Trophoblast cell (in vitro differentiated cells and primary cell): ENCODE measurements at regions not wholly inside any gene's neighbourhood (a gene's known extent, or its start where the extent isn't known, plus 50 kb on each side); places are given as distances from the start of the nearest gene placed in this dataset.

Experiments used
- DNase-seq, 2 donors: peaks; one replicate each; pipeline ENCODE4 v3.0.0-alpha.2; 2016
- H2AFZ ChIP-seq: 2 replicates; pipeline ENCODE4 v1.6.1; 2013; ENCODE audit warnings: low read length, moderate library complexity, mild to moderate bottlenecking; ENCODE audit not compliant: insufficient read depth, poor library complexity
- H2AK5ac ChIP-seq: 2 replicates; pipeline ENCODE4 v1.6.1; 2013; ENCODE audit warnings: mild to moderate bottlenecking, low read length
- H2BK120ac ChIP-seq: 2 replicates; pipeline ENCODE4 v1.6.1; 2013; ENCODE audit warnings: low read length, mild to moderate bottlenecking, moderate library complexity; ENCODE audit not compliant: insufficient read depth, poor library complexity
- H2BK12ac ChIP-seq: 2 replicates; pipeline ENCODE4 v1.6.1; 2013; ENCODE audit warnings: mild to moderate bottlenecking, low read length, moderate library complexity
- H2BK5ac ChIP-seq: 2 replicates; pipeline ENCODE4 v1.6.1; 2013; ENCODE audit warnings: low read length, low read depth, moderate library complexity, mild to moderate bottlenecking; ENCODE audit not compliant: poor library complexity
- H3K14ac ChIP-seq: 2 replicates; pipeline ENCODE4 v1.6.1; 2013; ENCODE audit warnings: mild to moderate bottlenecking, low read length
- H3K18ac ChIP-seq: 2 replicates; pipeline ENCODE4 v1.6.1; 2013; ENCODE audit warnings: mild to moderate bottlenecking, low read length
- H3K23ac ChIP-seq: 2 replicates; pipeline ENCODE4 v1.6.1; 2013; ENCODE audit warnings: low read length
- H3K27ac ChIP-seq: 2 replicates; pipeline ENCODE4 v1.5.1; 2013; ENCODE audit warnings: low read depth, mild to moderate bottlenecking, inconsistent platforms, low read length, moderate library complexity
- H3K27me3 ChIP-seq: 2 replicates; pipeline ENCODE4 v1.6.1; 2013; ENCODE audit warnings: inconsistent platforms, mild to moderate bottlenecking, low read length, moderate library complexity; ENCODE audit not compliant: insufficient read depth
- H3K36me3 ChIP-seq, 2 experiments: 1 replicate in 1 of 2; 2 replicates in 1 of 2; pipeline ENCODE4 v1.6.1; 2013; ENCODE audit warnings: low read length in 2 of 2, mild to moderate bottlenecking in 2 of 2, moderate library complexity in 1 of 2; ENCODE audit not compliant: insufficient read depth in 2 of 2, control insufficient read depth in 1 of 2
- H3K4ac ChIP-seq: 2 replicates; pipeline ENCODE4 v1.6.1; 2013; ENCODE audit warnings: low read depth, mild to moderate bottlenecking, low read length, moderate library complexity
- H3K4me1 ChIP-seq, 2 experiments: 1 replicate in 1 of 2; 2 replicates in 1 of 2; pipeline ENCODE4 v1.6.1; 2013; ENCODE audit warnings: low read length in 2 of 2, mild to moderate bottlenecking in 2 of 2, moderate library complexity in 1 of 2; ENCODE audit not compliant: insufficient read depth in 2 of 2, control insufficient read depth in 1 of 2
- H3K4me2 ChIP-seq: 2 replicates; pipeline ENCODE4 v1.6.1; 2013; ENCODE audit warnings: inconsistent platforms, mild to moderate bottlenecking, low read length, moderate library complexity
- H3K4me3 ChIP-seq: 2 replicates; pipeline ENCODE4 v1.5.1; 2013; ENCODE audit warnings: mild to moderate bottlenecking, low read depth, low read length, inconsistent platforms
- H3K79me1 ChIP-seq: one replicate; pipeline ENCODE4 v1.6.1; 2013; ENCODE audit warnings: low read length
- H3K79me2 ChIP-seq: 2 replicates; pipeline ENCODE4 v1.6.1; 2013; ENCODE audit warnings: low read length, mild to moderate bottlenecking; ENCODE audit not compliant: control insufficient read depth, insufficient read depth, poor library complexity
- H3K9ac ChIP-seq: 2 replicates; pipeline ENCODE4 v1.6.1; 2013; ENCODE audit warnings: mild to moderate bottlenecking, low read length
- H3K9me3 ChIP-seq: 2 replicates; pipeline ENCODE4 v1.6.1; 2013; ENCODE audit warnings: low read depth, mild to moderate bottlenecking, control low read depth, inconsistent platforms, low read length; ENCODE audit not compliant: insufficient read depth
- H4K12ac ChIP-seq: 2 replicates; pipeline ENCODE4 v1.6.1; 2013; ENCODE audit warnings: low read depth, mild to moderate bottlenecking, low read length, moderate library complexity
- H4K8ac ChIP-seq: 2 replicates; pipeline ENCODE4 v1.6.1; 2013; ENCODE audit warnings: low read depth, mild to moderate bottlenecking, low read length, moderate library complexity
- H4K91ac ChIP-seq: one replicate; pipeline ENCODE4 v1.6.1; 2013; ENCODE audit warnings: low read depth, mild to moderate bottlenecking, low read length, moderate library complexity
- WGBS: extraction: QIAGEN DNeasy Blood & Tissue Kit; methylation state at CpG from one replicate; pipeline ENCODE4 v1.1.7; 2013; ENCODE audit warnings: missing lambda C conversion rate; ENCODE audit not compliant: insufficient read length, insufficient coverage; ENCODE audit errors: extremely low coverage; 5-methylcytosine and 5-hydroxymethylcytosine counted together

DNA sequence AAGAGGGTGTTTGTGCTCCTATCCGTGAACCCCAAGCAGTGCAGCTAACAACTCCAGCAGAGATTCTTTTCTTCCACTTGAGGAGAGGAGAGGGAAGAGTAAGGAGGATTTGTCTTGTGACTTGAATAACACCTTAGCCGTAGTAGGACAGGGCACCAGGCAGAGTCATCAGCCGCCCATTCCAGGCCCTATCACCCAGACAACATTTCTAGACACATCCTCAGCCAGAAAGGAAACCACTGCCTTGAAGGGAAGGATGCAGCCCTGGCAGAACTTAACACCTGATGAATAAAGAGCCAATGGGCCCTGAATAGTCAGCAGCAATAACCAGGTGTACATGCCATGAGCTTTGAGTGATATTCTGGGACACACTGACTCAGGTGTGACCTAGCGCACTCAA lies 1013.0 kb upstream of the COX7C start:
- H3K23ac ChIP-seq = no peak overlapping the region
- no peaks in the 10 kb centered on the region for H3K79me1 ChIP-seq
- H3K27me3 ChIP-seq = no peaks in the 10 kb centered on the region

DNA sequence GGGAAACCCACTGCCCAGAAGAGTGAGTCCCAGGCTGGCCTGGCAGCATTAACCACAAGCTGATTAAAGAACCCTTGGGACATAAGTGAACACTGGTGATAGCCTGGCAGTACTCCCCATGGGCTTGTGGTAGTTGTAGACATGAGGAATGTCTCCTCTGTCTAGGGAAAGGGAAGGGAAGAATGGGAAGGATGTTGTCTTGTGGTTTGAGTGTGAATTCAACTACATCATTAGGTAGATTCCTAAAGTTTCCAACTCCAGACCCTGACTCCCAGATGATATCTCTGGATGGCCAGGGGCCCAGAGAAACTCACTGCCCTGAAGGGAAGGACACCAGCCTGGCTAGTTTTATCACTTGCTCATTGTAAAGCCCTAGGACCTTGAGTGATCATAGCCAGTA lies 1012.4 kb upstream of the COX7C start:
- no peak overlapping the region for H3K14ac ChIP-seq

More for the DNA sequence above, 1013.0 kb upstream of the COX7C start:
- no peak overlapping the region for H3K9ac ChIP-seq
- H3K4ac ChIP-seq = no peak overlapping the region
- WGBS = no CpG with 5 or more reads among the region's 4 CpGs
- H3K36me3 ChIP-seq = no peaks in the 10 kb centered on the region
- no peak overlapping the region for H3K18ac ChIP-seq
- no peak for DNase-seq
- H3K27ac ChIP-seq = no peak overlapping the region
- no peak overlapping the region for H2BK5ac ChIP-seq
- H2AK5ac ChIP-seq = no peak overlapping the region
- no peak overlapping the region for H3K4me3 ChIP-seq
- H3K4me2 ChIP-seq = no peak overlapping the region
- H3K79me2 ChIP-seq = no peaks in the 10 kb centered on the region
- no peak overlapping the region for H2AFZ ChIP-seq
- H2BK12ac ChIP-seq = no peak overlapping the region
- H3K9me3 ChIP-seq = no peaks in the 10 kb centered on the region
- H2BK120ac ChIP-seq = no peak overlapping the region
- no peak overlapping the region for H4K91ac ChIP-seq
- peaks cover 0 to 5% of the 10 kb centered on the region in 2 experiments for H3K4me1 ChIP-seq
- no peak overlapping the region for H3K14ac ChIP-seq
- H4K12ac ChIP-seq = no peak overlapping the region
- H4K8ac ChIP-seq = no peak overlapping the region

DNA sequence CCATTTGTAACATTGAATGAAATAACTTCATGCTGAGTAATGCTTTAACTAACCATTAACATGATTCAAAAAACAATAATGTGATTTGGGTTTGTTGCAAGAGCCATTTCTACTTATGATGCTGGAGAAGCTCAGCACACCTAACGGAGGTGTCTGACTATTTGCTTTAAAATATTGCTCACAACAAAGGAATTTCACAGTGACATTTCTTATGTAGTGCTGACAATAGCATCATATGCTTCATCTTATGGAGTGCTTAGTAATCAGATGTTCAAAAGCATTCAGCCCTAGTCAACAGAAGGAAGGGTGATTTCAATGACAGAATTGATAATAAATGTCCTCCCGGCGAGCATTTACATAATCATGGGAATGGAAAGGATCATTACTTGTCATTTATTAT lies 1003.3 kb upstream of the COX7C start:
- H3K23ac ChIP-seq = no peak overlapping the region
- no peaks in the 10 kb centered on the region for H3K79me1 ChIP-seq
- H3K27me3 ChIP-seq = no peaks in the 10 kb centered on the region
- H3K4me1 ChIP-seq = no peaks in the 10 kb centered on the region
- no peak overlapping the region for H3K14ac ChIP-seq
- H2BK5ac ChIP-seq = no peak overlapping the region
- H3K4ac ChIP-seq = no peak overlapping the region
- H3K9me3 ChIP-seq = no peaks in the 10 kb centered on the region
- no peak overlapping the region for H3K18ac ChIP-seq
- H2AK5ac ChIP-seq = no peak overlapping the region
- H3K9ac ChIP-seq = no peak overlapping the region
- H3K4me3 ChIP-seq = no peak overlapping the region
- peak in 1 of 2 donors; percentile 4 for DNase-seq
- no peak overlapping the region for H4K12ac ChIP-seq
- H3K36me3 ChIP-seq = no peaks in the 10 kb centered on the region
- no peaks in the 10 kb centered on the region for H3K79me2 ChIP-seq
- WGBS = no CpG with 5 or more reads among the region's 3 CpGs
- H3K4me2 ChIP-seq = no peak overlapping the region
- no peak overlapping the region for H2AFZ ChIP-seq
- H2BK120ac ChIP-seq = no peak overlapping the region
- no peak overlapping the region for H4K91ac ChIP-seq
- no peak overlapping the region for H2BK12ac ChIP-seq
- no peak overlapping the region for H3K27ac ChIP-seq
- H4K8ac ChIP-seq = no peak overlapping the region

More for the DNA sequence above, 1012.4 kb upstream of the COX7C start:
- Histone ChIP-seq H3K27me3 (no peaks in the 10 kb centered on the region), H4K91ac (no peak overlapping the region), H4K12ac (no peak overlapping the region), H3K4ac (no peak overlapping the region), H2BK12ac (no peak overlapping the region), H3K9me3 (no peaks in the 10 kb centered on the region), H3K79me1 (no peaks in the 10 kb centered on the region), H3K23ac (no peak overlapping the region), H3K79me2 (no peaks in the 10 kb centered on the region), H3K36me3 (no peaks in the 10 kb centered on the region), H3K18ac (no peak overlapping the region), H2BK120ac (no peak overlapping the region), H3K4me3 (no peak overlapping the region), H3K9ac (no peak overlapping the region), H4K8ac (no peak overlapping the region), H3K4me1 (peaks cover 0 to 5% of the 10 kb centered on the region in 2 experiments), H2AFZ (no peak overlapping the region), H2BK5ac (no peak overlapping the region), H3K27ac (no peak overlapping the region), H3K4me2 (no peak overlapping the region), H2AK5ac (no peak overlapping the region)
- no peak for DNase-seq

DNA sequence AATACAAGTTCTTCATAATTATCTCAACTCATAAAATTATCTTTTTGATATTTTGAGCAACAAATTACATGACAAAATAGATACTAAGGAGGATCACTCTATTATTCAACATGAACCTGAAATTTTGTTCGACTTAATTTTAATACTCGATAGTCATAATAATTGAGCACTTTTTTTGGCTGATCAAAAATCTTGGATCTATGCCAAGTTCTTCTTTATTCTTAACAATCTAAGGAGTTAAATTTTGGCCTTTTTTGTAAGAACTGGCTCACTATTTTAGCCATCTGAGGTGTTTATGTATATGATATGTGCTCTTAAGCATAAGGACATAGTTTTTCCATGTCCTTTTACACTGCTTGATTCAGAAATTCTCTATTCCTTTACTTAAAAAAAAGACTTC lies 996.1 kb upstream of the COX7C start:
- Histone ChIP-seq H2BK12ac (no peak overlapping the region), H3K23ac (no peak overlapping the region), H3K9ac (no peak overlapping the region), H2AK5ac (no peak overlapping the region), H3K79me2 (no peaks in the 10 kb centered on the region), H4K12ac (no peak overlapping the region), H3K14ac (no peak overlapping the region), H3K18ac (no peak overlapping the region), H4K91ac (no peak overlapping the region), H4K8ac (no peak overlapping the region), H3K4me1 (no peaks in the 10 kb centered on the region), H3K79me1 (no peaks in the 10 kb centered on the region), H3K36me3 (no peaks in the 10 kb centered on the region), H2AFZ (no peak overlapping the region), H3K27me3 (no peaks in the 10 kb centered on the region), H3K4me3 (no peak overlapping the region), H3K9me3 (no peaks in the 10 kb centered on the region), H3K4me2 (no peak overlapping the region), H3K4ac (no peak overlapping the region), H3K27ac (no peak overlapping the region), H2BK120ac (no peak overlapping the region), H2BK5ac (no peak overlapping the region)
- no peak for DNase-seq
- WGBS = no CpG with 5 or more reads among the region's 2 CpGs

DNA sequence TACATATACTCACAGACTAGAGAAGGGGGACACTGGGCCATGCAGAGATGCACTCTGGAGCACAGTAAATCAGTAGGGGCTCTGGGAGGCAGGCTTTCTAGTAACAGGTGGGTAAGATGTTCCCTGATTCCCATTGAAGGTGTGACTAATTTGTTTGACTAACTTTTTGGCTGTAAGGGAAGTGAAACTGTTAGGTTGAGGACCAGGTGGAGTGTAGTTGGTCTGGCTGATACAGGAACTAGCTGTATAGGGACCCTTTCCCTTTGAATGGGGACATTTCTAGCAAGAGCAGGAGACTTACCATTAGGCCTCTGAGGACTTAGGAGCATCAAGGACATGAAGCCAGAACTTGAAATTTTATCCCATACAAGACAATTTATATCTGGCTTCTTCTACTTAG lies 989.6 kb upstream of the COX7C start:
- Histone ChIP-seq H3K9me3 (no peaks in the 10 kb centered on the region), H4K8ac (no peak overlapping the region), H3K4ac (no peak overlapping the region), H2BK12ac (no peak overlapping the region), H3K79me2 (no peaks in the 10 kb centered on the region), H3K36me3 (no peaks in the 10 kb centered on the region), H3K27ac (no peak overlapping the region), H2AK5ac (no peak overlapping the region), H2BK120ac (no peak overlapping the region), H3K23ac (no peak overlapping the region), H3K4me1 (no peaks in the 10 kb centered on the region), H3K4me3 (no peak overlapping the region), H4K12ac (no peak overlapping the region), H3K27me3 (no peaks in the 10 kb centered on the region), H3K4me2 (no peak overlapping the region), H3K14ac (no peak overlapping the region), H3K18ac (no peak overlapping the region), H2BK5ac (no peak overlapping the region), H2AFZ (no peak overlapping the region), H3K79me1 (no peaks in the 10 kb centered on the region), H3K9ac (no peak overlapping the region), H4K91ac (no peak overlapping the region)
- no peak for DNase-seq
